K562 (cell line): ENCODE measurements at regions not wholly inside any gene's neighbourhood (a gene's known extent, or its start where the extent isn't known, plus 50 kb on each side); places are given as distances from the start of the nearest gene placed in this dataset.

ENCODE experiments used
- ATAC-seq: fragments of 200-7000 bp; cut with Tn5 transposase; 3 replicates; pipeline ENCODE4 v1.9.1; 2020; ENCODE audit warnings: moderate library complexity
- BruUV-seq: library from RNA; stranded (reverse); fragments of 400-500 nt; replicated peaks from 2 replicates; lab custom pipeline; 2021; lab: Mats Ljungman, UMichigan
- CTCF ChIA-PET: fragments of 300-600 bp; formaldehyde crosslinking; extraction: SDS; loops from one replicate; lab custom pipeline; 2021; ENCODE audit warnings: low intra/inter-chr PET ratio; lab: Yijun Ruan, JAX
- POLR2A ChIA-PET: fragments of 300-600, 350-650 bp; sonication (Branson Sonifier 250); formaldehyde crosslinking; extraction: SDS; loops from one replicate; lab custom pipeline; 2021; ENCODE audit warnings: antibody characterized with exemption, inconsistent platforms; lab: Yijun Ruan, JAX
- DNase-seq, 4 experiments: peaks; one replicate each; pipeline versions ENCODE4 v3.0.0 to v3.0.0-alpha.2; 2011 to 2018; ENCODE audit warnings: low spot score in 3 of 4, mixed read lengths in 3 of 4; ENCODE audit errors: extremely low read depth in 1 of 4
- FAIRE-seq: peaks from 2 replicates; lab custom pipeline; 2011; peaks lifted over from hg19 to GRCh38; lab: Jason Lieb, UNC
- H2AFZ ChIP-seq: 2 replicates; pipeline ENCODE4 v1.6.0; 2011; ENCODE audit warnings: low read depth, low read length, control low read depth, inconsistent platforms
- H3K27ac ChIP-seq: fragments of 200-600 bp; 3 replicates; pipeline ENCODE4 v1.8.0; 2011; ENCODE audit warnings: low read depth, mild to moderate bottlenecking, control low read depth, inconsistent platforms, low read length, moderate library complexity, mixed read lengths; ENCODE audit errors: extremely low read depth
- H3K27me3 ChIP-seq, 2 experiments: fragments of 300-600 bp in 1 of 2; 2 replicates in 1 of 2; 3 replicates in 1 of 2; pipeline versions ENCODE4 v1.6.0 to v1.8.0; 2011; ENCODE audit warnings: inconsistent platforms in 2 of 2, low read length in 2 of 2, mild to moderate bottlenecking in 1 of 2, mixed read lengths in 1 of 2, moderate library complexity in 1 of 2; ENCODE audit not compliant: control insufficient read depth in 2 of 2, insufficient read depth in 2 of 2
- H3K36me3 ChIP-seq: fragments of 300-600 bp; 3 replicates; pipeline ENCODE4 v1.8.0; 2011; ENCODE audit warnings: mild to moderate bottlenecking, low read length, inconsistent platforms; ENCODE audit not compliant: control insufficient read depth, insufficient read depth
- H3K4me1 ChIP-seq, 2 experiments: fragments of 200-600 bp in 1 of 2; replicated peaks in 1 of 2; 2 replicates in 1 of 2; 3 replicates in 1 of 2; pipeline versions ENCODE4 v1.5.1 to v1.8.0; 2011; ENCODE audit warnings: inconsistent platforms in 2 of 2, low read length in 2 of 2, mild to moderate bottlenecking in 1 of 2, mixed read lengths in 1 of 2, moderate library complexity in 1 of 2; ENCODE audit not compliant: control insufficient read depth in 2 of 2, insufficient read depth in 2 of 2
- H3K4me2 ChIP-seq: 2 replicates; pipeline ENCODE4 v1.6.1; 2011; ENCODE audit warnings: low read length, control low read depth, inconsistent platforms, mixed read lengths; ENCODE audit not compliant: insufficient read depth
- H3K4me3 ChIP-seq: fragments of 200-600 bp; sonication (generic), shearing (Covaris generic); 2 replicates; pipeline ENCODE4 v1.5.1; 2016; ENCODE audit warnings: control low read depth, inconsistent platforms
- H3K79me2 ChIP-seq: fragments of 200-600 bp; 3 replicates; pipeline ENCODE4 v1.8.0; 2011; ENCODE audit warnings: low read length, inconsistent platforms; ENCODE audit not compliant: control insufficient read depth, insufficient read depth
- H3K9ac ChIP-seq, 2 experiments: 2 replicates each; pipeline versions ENCODE4 v1.6.0 to v1.6.1; 2011; ENCODE audit warnings: low read depth in 2 of 2, low read length in 2 of 2, control low read depth in 1 of 2, inconsistent platforms in 1 of 2, mild to moderate bottlenecking in 1 of 2, mixed read lengths in 1 of 2; ENCODE audit not compliant: insufficient read depth in 1 of 2
- H3K9me1 ChIP-seq: one replicate; pipeline ENCODE4 v1.6.0; 2011; ENCODE audit warnings: inconsistent platforms, mild to moderate bottlenecking, low read length, moderate library complexity; ENCODE audit not compliant: control insufficient read depth, insufficient read depth
- H3K9me3 ChIP-seq: replicated peaks from 2 replicates; pipeline ENCODE4 v1.5.1; 2011; ENCODE audit warnings: low read depth, low read length, inconsistent platforms; ENCODE audit not compliant: control insufficient read depth, insufficient read depth
- H4K20me1 ChIP-seq: replicated peaks from 2 replicates; pipeline ENCODE4 v1.6.1; 2011; ENCODE audit warnings: low read length, inconsistent platforms, mixed read lengths; ENCODE audit not compliant: control insufficient read depth, insufficient read depth
- E2F6 ChIP-seq, 2 experiments: IDR thresholded peaks; 2 replicates each; pipeline ENCODE4 v1.6.1; 2011; ENCODE audit warnings: borderline replicate concordance in 1 of 2, control low read depth in 1 of 2, low read depth in 1 of 2, low read length in 1 of 2, mild to moderate bottlenecking in 1 of 2, mixed read lengths in 1 of 2, moderate library complexity in 1 of 2; ENCODE audit not compliant: insufficient read depth in 1 of 2, insufficient read length in 1 of 2, poor library complexity in 1 of 2, severe bottlenecking in 1 of 2; ENCODE audit errors: extremely low read depth in 1 of 2
- HSF4 ChIP-seq: fragments of 250-450 bp; sonication (Bioruptor Pico); IDR thresholded peaks from 2 replicates; pipeline ENCODE4 v2.1.2; 2022; ENCODE audit warnings: mild to moderate bottlenecking, moderate library complexity, borderline replicate concordance
- JUNB ChIP-seq: fragments of 450-650 bp; formaldehyde crosslinking; conservative IDR thresholded peaks from 2 replicates; pipeline ENCODE4 v1.4.0; 2020; ENCODE audit warnings: mild to moderate bottlenecking
- KLF1 ChIP-seq: fragments of 450-650 bp; IDR thresholded peaks from 2 replicates; pipeline ENCODE4 v1.6.1; 2016; ENCODE audit warnings: missing genetic modification characterization, missing compliant biosample characterization
- MCM3 ChIP-seq: fragments of 450-650 bp; IDR thresholded peaks from 2 replicates; pipeline ENCODE4 v1.6.1; 2016
- MCM7 ChIP-seq, 2 experiments: fragments of 450-650 bp; IDR thresholded peaks; 2 replicates each; pipeline ENCODE4 v1.6.1; 2016 to 2018
- PHTF2 ChIP-seq: fragments of 250-450 bp; sonication (Bioruptor Pico); IDR thresholded peaks from 2 replicates; pipeline ENCODE4 v1.5.0; 2021; ENCODE audit warnings: mild to moderate bottlenecking
- RBM22 ChIP-seq: fragments of 200-400 bp; formaldehyde crosslinking; IDR thresholded peaks from 2 replicates; pipeline ENCODE4 v1.6.1; 2018; ENCODE audit warnings: low read length, low read depth; ENCODE audit not compliant: poor library complexity, severe bottlenecking
- SNIP1 ChIP-seq: fragments of 450-650 bp; IDR thresholded peaks from 2 replicates; pipeline ENCODE4 v1.7.1; 2017; ENCODE audit warnings: low read depth, mild to moderate bottlenecking
- STAG1 ChIP-seq: sonication (generic); formaldehyde crosslinking; IDR thresholded peaks from 2 replicates; pipeline ENCODE4 v1.5.0; 2020; ENCODE audit warnings: missing genetic modification reagents, borderline replicate concordance
- WGBS: fragments of 100-300 bp; shearing (Covaris generic); methylation state at CpG from one replicate; pipeline ENCODE4 v1.1.6; 2016; ENCODE audit warnings: low coverage, mixed read lengths; ENCODE audit not compliant: insufficient coverage; ENCODE audit errors: missing lambda C conversion rate; 5-methylcytosine and 5-hydroxymethylcytosine counted together
- in situ Hi-C: fragments of 300-500 bp; cut with MboI; formaldehyde crosslinking; loops from 4 replicates; pipeline ENCODE4 v1.15.0; 2018; ENCODE audit warnings: inconsistent platforms, mixed read lengths
- intact Hi-C: fragments of 100-400 bp; cut with micrococcal nuclease; formaldehyde crosslinking; loops from 2 replicates; pipeline ENCODE4 v1.14.2; 2022

DNA sequence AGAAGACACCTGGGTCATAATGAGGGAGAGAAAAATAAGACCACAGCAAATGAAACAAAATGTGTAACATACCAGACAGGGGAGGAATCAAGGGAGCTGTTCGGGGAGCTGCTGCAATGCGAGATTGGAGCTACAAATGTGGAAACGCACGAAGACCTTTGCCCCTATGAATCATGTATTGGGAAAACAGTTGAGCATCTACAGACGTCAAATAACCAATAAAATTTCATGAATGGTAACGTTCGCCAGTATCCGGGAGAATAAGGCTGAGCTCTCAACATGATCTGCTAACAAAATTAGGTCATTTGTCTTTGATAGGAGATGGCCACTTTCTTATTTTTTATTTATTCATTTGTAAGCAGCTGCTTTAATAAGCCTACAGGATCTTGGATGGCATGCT, 486.2 kb upstream of the RBFOX1 start:
- Histone ChIP-seq H3K27ac (no peak overlapping the region), H3K27me3 (no peaks in the 10 kb centered on the region), H3K4me2 (no peak overlapping the region), H3K79me2 (no peaks in the 10 kb centered on the region), H2AFZ (no peak overlapping the region), H3K4me3 (no peak overlapping the region), H3K9ac (no peak overlapping the region), H3K9me3 (no peaks in the 10 kb centered on the region), H3K9me1 (no peaks in the 10 kb centered on the region), H3K36me3 (no peaks in the 10 kb centered on the region), H3K4me1 (no peaks in the 10 kb centered on the region), H4K20me1 (no peaks in the 10 kb centered on the region)
- ATAC-seq (no peak), DNase-seq (no peak), FAIRE-seq (no peak)
- in situ Hi-C loops, result no loop called here
- POLR2A ChIA-PET, result no interaction called here
- 0% methylated on average over 8 of the region's 8 CpGs for WGBS
- BruUV-seq, result no TSS peak
- CTCF ChIA-PET, result no interaction called here
- TF ChIP-seq PHTF2 (no peak), STAG1 (CRISPR knock-in tag) (no peak), KLF1 (no peak), SNIP1 (no peak), E2F6 (IDR thresholded peaks at IDR 0.05; ENCODE audit: borderline replicate concordance in 1 of 2, extremely low read depth in 1 of 2, insufficient read depth in 1 of 2, insufficient read length in 1 of 2, low read depth in 1 of 2, low read length in 1 of 2, poor library complexity in 1 of 2, severe bottlenecking in 1 of 2) (no peak), JUNB (no peak), HSF4 (CRISPR knock-in tag) (no peak), RBM22 (no peak), MCM7 (IDR thresholded peaks at IDR 0.05) (no peak), MCM3 (no peak)
- intact Hi-C loops, result no loop called here
